HG03457 (cell line): ENCODE measurements at regions not wholly inside any gene's neighbourhood (a gene's known extent, or its start where the extent isn't known, plus 50 kb on each side); places are given as distances from the start of the nearest gene placed in this dataset.
"Not testable (repeated sequence)": the region's sequence is repeated elsewhere in the genome, so short reads cannot be mapped to it uniquely, and the experiment has no call there.

Experiments
- ATAC-seq: cut with Tn5 transposase; IDR thresholded peaks from one replicate; pipeline ENCODE4 v1.9.1; 2021; ENCODE audit warnings: moderate number of reproducible peaks; ENCODE audit not compliant: unreplicated experiment

DNA sequence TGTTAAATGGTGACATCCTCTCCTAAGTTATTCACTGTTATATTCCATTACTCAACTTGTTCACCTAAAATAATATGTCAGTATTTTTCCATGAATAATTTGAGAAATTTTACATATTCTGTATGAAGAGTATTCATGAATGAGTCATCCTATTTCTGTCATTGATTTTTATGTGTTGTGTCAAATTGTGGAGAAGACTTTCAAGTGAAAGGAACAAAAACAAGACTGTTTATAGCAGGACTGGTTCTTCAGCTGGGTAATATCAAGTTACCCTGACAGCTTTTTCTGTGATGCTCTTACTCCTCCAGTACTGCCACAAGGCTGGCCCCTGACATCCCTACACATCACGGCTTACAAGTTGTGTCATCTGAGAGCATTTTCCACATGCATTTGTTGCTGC lies 847.7 kb downstream of the NCAM2 start:
- no peak for ATAC-seq

DNA sequence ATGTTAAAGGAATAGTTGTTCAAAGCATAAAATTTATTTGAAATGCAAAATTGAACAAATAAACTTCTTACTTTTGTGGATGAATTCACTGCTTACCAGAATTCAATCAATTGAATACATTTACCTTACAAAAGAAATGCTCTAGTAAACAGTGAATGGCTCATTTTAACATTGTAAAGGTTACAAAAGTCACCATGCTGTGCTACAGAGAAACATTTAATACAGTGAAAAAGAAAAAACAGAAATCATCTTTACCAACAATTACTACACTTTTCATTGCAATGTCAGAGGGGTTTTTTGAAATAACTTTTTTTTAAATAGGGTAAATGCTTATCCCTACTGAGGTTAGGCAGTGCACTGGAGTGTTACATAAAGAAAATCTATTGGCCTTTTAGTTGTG lies 853.0 kb downstream of the NCAM2 start:
- ATAC-seq: no peak

- ATAC-seq: no peak
These were observed 853.4 kb downstream of the NCAM2 start for GRCh38 chr21:21851657-21852056.

GRCh38 chr21:21858502-21859334 lies 860.5 kb downstream of the NCAM2 start:
- no peak for ATAC-seq

DNA sequence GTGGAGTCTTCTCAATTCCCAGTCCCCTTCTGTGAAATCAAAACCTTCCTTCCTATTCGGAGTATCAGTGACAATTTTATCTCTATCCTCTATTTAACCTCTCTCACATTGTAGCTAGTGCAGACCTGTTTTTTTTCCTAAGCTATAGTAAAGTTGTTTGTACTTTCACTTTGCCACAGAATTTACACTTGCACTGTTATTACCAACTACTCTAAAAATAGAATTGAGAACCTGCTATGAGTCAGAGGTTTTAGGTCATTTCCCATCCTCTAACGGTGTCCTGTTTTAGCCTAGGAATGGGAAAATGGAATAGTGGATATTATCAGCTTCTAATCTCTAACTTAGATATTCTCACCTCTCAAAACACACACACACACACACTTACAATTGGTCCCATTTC lies 862.7 kb downstream of the NCAM2 start:
- ATAC-seq: no peak

DNA sequence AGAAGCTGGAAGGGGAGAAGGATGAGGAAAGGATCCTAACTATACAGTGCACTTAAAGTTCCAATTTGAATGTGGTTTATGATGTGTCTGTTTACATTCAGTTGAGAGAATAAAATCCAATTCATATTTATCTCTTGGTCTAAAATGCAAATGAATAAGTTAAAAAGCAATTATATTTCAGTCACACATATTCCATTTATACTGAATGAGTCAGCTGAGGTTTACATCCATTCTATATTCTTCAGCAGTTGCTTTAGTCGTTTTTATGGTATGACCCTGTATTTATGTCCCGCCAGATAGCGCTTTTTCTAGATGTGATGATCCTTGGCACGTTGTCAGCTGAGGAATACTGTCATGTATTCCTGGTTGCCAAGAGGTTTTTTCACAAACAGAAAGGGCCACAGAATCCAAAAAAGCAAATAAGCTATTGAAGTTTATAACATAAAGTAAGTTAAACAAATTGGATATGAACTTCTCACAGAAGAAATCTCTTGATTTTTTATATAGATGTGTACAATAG lies 866.2 kb downstream of the NCAM2 start:
- no peak for ATAC-seq

DNA sequence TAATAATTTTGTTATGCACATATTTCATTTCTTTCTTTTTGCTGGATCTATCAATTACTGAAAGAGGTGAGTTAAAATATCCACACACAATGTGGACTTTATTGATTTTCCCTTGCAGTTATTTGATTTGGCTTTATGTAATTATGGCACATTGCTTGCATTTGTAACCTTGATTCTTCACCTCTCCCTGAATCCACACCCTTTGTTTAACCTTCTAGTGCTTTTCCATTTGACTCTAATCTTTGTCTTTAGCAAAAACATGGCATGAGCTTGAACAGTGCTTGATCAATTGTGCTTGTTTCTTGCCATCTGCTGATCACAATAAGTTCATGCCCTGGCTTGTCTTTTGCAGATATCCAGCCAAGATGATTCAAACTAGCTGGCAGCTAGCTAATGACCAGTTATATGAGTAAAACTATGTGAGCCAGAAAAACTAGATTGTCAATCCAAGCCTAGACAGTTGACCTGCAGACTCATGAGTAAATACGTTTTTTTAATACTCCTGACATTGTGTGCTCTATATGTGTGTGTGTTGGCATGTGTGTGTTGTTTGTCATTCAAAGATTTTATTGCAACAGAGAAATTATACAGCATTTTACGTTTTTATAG lies 899.2 kb downstream of the NCAM2 start:
- ATAC-seq: no peak

DNA sequence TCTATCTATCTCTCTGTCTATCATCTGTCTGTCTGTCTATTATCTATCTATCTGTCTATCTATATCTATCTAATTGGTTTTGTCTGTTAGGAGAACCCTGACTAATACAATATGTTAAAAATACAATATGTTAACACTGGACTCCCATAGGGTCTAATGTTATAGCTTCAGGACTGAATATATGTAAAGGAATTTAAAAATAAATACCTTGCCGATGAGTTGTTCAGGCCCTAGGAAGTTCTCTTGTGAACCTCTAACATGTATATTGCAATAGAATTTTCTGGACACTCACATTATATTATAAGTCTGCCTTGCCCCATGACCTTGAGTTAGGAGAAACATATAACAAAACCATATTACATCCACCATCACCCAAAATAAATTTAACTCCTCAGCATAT lies 900.6 kb downstream of the NCAM2 start:
- ATAC-seq: no peak

- not testable (repeated sequence) for ATAC-seq
These were observed 904.2 kb downstream of the NCAM2 start for GRCh38 chr21:21902416-21902815.

- no peak for ATAC-seq
These were observed 909.1 kb downstream of the NCAM2 start for GRCh38 chr21:21907271-21907670.

DNA sequence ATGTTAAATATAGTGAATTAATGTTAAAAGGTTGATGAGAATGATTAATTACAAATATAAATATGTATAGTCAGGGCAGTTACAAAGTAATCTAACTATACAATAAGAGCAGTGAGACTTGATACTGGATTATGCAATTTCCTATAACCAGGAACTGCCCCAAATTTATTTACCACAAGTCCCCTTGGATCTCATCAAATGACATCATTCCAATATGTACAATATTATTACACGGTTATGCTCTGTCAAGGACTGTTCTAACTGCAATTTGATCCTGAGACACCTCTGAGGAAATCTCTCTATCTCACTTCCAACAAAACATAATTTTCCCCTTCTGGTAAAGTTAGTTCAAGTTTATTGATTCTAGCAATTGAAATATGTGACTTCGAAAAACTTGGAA lies 917.6 kb downstream of the NCAM2 start:
- ATAC-seq: no peak

- no peak for ATAC-seq
These were observed 923.4 kb downstream of the NCAM2 start for GRCh38 chr21:21921410-21922232.

- no peak for ATAC-seq
These were observed 931.0 kb downstream of the NCAM2 start for GRCh38 chr21:21929226-21929625.

- no peak for ATAC-seq
These were observed 931.6 kb downstream of the NCAM2 start for GRCh38 chr21:21929789-21930188.

- no peak for ATAC-seq
These were observed 954.4 kb downstream of the NCAM2 start for GRCh38 chr21:21952566-21952965.

- no peak for ATAC-seq
These were observed 957.0 kb downstream of the NCAM2 start for GRCh38 chr21:21955204-21955603.

GRCh38 chr21:21957490-21957889 lies 959.3 kb downstream of the NCAM2 start:
- ATAC-seq: no peak

- ATAC-seq: no peak
These were observed 965.7 kb downstream of the NCAM2 start for GRCh38 chr21:21963911-21964310.

DNA sequence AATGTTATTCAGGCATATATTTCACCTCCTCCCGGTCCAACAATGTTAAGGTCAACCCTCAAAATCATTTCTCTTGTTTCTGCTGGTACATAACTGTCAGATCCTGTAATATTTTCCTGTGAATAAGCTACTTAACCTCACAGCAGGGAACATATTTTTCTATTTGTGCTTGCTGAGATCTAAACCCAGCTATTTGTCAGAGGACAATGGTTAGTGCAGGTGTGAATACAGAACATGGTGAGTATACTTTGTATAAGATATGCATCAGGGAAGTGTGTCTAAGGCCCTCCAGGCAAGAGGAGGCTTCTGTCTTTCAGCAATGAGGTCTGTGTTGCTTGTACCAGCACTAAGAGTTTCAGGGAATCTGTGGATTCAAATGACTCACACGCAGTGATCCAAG lies 970.6 kb downstream of the NCAM2 start:
- no peak for ATAC-seq

- no peak for ATAC-seq
These were observed 971.0 kb downstream of the NCAM2 start for GRCh38 chr21:21969211-21969610.

DNA sequence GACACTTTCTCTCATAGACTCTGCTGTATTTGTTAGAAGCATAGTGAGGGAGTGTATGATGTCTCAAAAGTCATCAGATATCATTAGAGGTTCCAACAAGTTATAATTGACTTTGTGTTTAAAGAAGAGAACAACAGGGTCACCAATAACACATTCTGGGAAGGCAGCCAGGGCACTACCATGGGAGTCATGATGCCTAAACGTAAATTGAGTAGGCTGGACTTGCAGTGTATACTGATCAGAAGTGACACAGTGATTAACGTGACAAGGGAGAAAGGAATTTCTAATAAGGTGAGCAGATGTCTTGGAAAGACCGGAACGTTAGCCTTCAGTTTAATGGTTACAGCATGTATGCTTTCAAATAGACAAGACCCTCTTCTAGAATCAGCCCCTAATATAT lies 973.2 kb downstream of the NCAM2 start:
- no peak for ATAC-seq

DNA sequence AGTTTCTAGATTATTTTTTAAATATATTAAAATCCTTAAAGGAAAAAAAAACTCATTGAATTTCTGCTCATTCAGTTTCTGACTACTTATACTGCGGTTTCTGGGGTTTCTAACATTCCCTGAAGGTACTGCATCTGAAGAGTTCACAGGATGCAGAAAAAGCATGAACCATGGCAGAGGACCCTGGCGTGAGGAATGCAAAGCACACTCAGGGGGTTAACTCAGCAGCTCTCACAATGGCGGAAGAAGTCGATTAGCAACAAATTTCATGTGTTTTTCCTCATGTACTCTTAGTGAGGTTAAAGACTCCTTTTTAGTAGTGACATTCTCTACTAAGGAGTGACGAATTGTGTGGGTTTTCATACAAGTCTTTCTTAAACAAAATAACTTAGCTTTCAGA lies 975.6 kb downstream of the NCAM2 start:
- no peak for ATAC-seq
